Activated CD8-positive, alpha-beta memory T cell treated with anti-CD3 and anti-CD28 coated beads, Interleukin-2, amount 50 U/mL, for 24 hours (primary cell): ENCODE measurements at regions not wholly inside any gene's neighbourhood (a gene's known extent, or its start where the extent isn't known, plus 50 kb on each side); places are given as distances from the start of the nearest gene placed in this dataset.

ENCODE experiments used
- DNase-seq: peaks from one replicate; pipeline ENCODE4 v3.0.0-alpha.2; 2020; ENCODE audit errors: extremely low read depth

- no peak for DNase-seq
These were observed 74.7 kb upstream of the PALMD start for GRCh38 chr1:99571092-99571734.

GRCh38 chr1:99573431-99574217 lies 72.3 kb upstream of the PALMD start:
- DNase-seq, result no peak

GRCh38 chr1:99577313-99577712 lies 68.6 kb upstream of the PALMD start:
- DNase-seq, result no peak

GRCh38 chr1:99579691-99580172 lies 66.2 kb upstream of the PALMD start:
- no peak for DNase-seq

GRCh38 chr1:99580451-99580850 lies 65.5 kb upstream of the PALMD start:
- no peak for DNase-seq

GRCh38 chr1:99587008-99587407 lies 58.9 kb upstream of the PALMD start:
- no peak for DNase-seq

- DNase-seq, result no peak
These were observed 56.7 kb upstream of the PALMD start for GRCh38 chr1:99589186-99589636.

- no peak for DNase-seq
These were observed 55.2 kb upstream of the PALMD start for GRCh38 chr1:99590578-99591209.

GRCh38 chr1:99591886-99592285 lies 54.0 kb upstream of the PALMD start:
- no peak for DNase-seq

- no peak for DNase-seq
These were observed 51.7 kb upstream of the PALMD start for GRCh38 chr1:99594205-99594604.

- DNase-seq, result no peak
These were observed 50.9 kb upstream of the PALMD start for GRCh38 chr1:99595041-99595440.

GRCh38 chr1:99595441-99595840 lies 50.5 kb upstream of the PALMD start:
- DNase-seq, result no peak
